Activated CD4-positive, alpha-beta T cell treated with anti-CD3 and anti-CD28 coated beads, Interleukin-2, Interleukin-6, amounts not matched to agents 100 ng/mL and 50 ng/mL, durations not matched to agents 16 hours and 8 hours (primary cell): ENCODE measurements at regions not wholly inside any gene's neighbourhood (a gene's known extent, or its start where the extent isn't known, plus 50 kb on each side); places are given as distances from the start of the nearest gene placed in this dataset.
"Not testable (repeated sequence)": the region's sequence is repeated elsewhere in the genome, so short reads cannot be mapped to it uniquely, and the experiment has no call there.

Experiments
- DNase-seq: peaks from one replicate; pipeline ENCODE4 v3.0.0-alpha.2; 2020

DNA sequence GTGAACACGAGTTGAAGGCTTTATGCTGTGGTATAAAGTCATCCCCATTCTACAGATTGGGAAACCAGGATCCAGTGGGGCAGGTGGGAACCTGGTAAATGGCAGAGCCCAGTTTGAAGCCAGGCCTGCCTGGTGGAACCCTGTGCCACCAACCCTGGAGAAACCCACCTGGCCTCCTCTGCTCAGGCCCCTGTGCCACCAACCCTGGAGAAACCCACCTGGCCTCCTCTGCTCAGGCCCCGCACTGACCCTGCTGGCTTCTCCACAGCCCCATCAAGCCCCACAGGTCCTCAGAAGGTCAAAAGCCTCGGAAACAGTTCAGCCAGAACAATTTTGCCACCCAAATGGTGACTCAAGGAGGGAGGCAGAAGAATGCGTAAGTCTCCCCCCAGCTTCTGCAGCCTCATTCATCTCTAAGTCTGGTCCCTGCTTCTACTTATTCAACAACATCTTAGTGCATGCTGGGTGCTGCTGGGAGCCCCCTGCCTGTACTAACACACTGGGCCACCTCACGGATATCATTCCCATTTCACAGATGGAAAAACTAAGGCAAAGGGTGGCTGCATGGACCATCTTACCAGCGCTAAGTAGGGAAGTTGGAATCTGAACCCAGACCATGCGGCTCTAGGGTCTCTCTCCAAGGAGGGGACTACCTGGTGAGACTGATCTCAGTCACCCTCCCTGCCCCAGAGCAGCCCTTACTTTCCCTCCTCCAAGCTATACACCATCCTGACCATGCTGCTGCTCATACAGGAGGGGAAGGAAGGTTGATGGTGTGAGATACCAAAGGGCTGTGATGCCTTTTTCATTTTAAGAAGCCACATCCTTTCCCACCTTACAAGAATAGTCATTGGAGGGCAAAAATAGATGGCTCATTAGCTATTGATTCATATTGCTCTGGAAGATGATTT lies 93.7 kb upstream of the ID2 start:
- peak; percentile 56 for DNase-seq

GRCh38 chr2:8588831-8589191 lies 93.0 kb upstream of the ID2 start:
- DNase-seq = no peak

DNA sequence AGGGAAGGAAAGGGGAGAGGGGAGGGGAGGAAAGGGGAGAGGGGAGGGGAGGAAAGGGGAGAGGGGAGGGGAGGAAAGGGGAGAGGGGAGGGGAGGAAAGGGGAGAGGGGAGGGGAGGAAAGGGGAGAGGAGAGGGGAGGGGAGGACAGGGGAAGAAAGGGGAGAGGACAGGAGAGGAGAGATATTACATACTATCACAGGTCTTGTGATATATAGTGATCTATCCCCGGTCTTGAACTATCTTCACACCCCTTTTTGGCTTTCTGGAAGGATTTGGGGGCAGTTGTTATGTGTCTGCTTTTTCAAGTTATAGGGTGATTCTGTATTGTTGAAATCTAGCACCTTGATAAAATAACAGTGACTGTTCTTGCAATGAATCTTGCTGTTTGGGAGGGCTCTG lies 92.1 kb upstream of the ID2 start:
- no peak for DNase-seq

DNA sequence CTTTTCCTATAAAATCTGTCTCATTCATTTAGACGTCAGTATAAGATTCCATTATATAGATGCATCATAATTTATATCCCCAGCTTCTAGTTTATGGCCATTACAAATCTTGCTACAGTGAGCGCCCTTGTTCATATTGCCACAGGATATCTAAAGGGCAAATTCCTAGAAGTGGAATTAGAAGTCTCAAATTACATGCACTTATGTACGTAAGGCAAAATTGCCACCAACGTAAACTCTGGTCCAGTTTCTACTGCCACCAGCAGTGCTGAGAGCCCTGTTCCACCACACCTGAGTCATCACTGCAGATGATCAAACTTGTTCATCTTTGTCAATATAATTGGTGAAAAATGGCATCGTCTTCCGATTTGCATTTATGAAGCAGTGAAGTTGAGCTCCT lies 90.9 kb upstream of the ID2 start:
- DNase-seq = no peak

GRCh38 chr2:8592736-8593135 lies 89.1 kb upstream of the ID2 start:
- DNase-seq = no peak

- DNase-seq = no peak
Measured at GRCh38 chr2:8593243-8593642, 88.6 kb upstream of the ID2 start.

DNA sequence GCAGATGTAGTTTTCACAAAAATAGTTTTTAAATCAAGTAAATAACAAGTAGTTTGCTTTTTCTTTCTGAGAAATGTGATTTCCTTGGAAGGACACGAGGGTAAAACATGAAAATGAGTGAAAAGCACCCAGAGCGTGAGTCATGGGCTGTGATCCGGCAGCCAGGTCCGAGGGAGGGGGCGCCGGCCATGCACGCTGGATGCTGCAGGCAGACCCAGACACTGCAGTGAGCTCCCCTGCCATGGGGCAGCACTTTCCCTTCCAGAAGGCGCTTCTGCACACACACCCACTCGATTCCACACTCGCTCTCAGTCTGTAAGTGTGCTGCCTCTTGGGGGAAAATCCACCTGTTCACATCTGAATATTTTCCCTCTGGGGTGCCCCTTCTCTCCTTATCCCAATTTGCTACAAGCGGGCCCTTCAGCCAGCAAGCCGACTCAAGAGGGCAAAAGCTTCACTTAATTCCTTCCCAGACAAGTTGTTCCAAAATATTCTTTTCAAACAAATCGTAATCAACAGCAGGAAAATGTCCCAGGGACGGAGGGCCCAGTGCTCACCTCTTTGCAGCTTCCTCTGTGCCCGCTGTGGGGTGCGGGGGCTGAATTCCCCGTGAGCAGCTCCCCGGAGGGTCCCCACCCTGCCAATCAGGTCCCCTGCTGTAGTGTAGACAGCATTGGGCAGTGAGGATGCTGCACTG lies 87.0 kb upstream of the ID2 start:
- no peak for DNase-seq

GRCh38 chr2:8595428-8595805 lies 86.4 kb upstream of the ID2 start:
- DNase-seq = no peak

- DNase-seq = no peak
Measured at GRCh38 chr2:8595811-8596600, 85.8 kb upstream of the ID2 start.

DNA sequence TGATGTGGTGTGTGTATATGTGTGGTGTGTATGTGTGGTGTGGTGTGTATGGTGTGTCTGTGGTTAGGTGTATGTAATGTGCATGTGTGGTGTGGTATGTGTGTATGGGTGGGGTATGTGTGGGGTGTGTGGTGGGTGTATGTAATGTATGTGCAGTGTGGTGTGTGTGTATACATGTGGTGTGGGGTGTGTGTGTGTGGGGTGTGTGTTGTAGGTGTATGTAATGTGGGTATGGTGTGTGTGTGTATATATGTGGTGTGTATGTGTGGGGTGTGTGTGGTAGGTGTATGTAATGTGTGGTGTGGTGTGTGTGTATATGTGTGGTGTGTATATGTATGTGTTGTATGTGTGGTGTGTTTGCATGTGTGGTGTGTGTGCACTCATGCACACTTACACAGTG lies 84.8 kb upstream of the ID2 start:
- no peak for DNase-seq

- no peak for DNase-seq
Measured at GRCh38 chr2:8597559-8598225, 84.2 kb upstream of the ID2 start.

GRCh38 chr2:8598295-8599165 lies 83.3 kb upstream of the ID2 start:
- DNase-seq = no peak

- no peak for DNase-seq
Measured at GRCh38 chr2:8599421-8600242, 82.2 kb upstream of the ID2 start.

- DNase-seq = no peak
Measured at GRCh38 chr2:8600456-8600855, 81.4 kb upstream of the ID2 start.

GRCh38 chr2:8602809-8603208 lies 79.0 kb upstream of the ID2 start:
- DNase-seq = no peak

- not testable (repeated sequence) for DNase-seq
Measured at GRCh38 chr2:8603356-8603755, 78.5 kb upstream of the ID2 start.

GRCh38 chr2:8604262-8604661 lies 77.6 kb upstream of the ID2 start:
- DNase-seq = no peak

DNA sequence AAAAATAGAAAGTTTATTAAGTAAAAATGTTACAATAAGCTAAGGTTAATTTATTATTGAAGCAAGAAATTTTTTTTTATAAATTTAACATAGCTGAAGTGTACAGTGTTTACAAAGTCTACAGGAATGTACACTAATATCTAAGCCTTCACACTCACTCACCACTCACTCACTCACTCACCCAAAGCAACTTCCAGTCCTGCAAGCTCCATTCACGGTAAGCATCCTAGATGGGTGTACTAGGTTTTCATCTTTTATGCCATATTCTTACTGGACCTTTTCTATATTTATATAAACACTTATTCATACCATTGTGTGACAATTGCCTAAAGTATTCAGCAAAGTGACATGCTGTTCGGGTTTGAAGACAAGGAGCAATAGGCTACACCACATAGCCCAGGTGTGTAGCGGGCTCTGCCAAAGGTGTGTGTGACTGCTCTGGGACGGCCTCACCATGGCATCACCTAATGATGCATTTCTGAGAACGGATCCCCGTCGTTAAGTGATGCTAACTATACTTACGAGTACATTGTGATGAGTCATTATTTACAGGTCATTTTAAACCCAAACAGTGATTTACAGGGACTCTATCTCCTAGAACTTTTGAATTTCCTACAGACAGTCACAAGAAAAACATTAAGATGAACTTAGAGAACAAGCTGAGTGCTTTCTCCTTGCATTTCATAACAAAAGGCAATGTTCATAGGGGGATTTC lies 76.3 kb upstream of the ID2 start:
- no peak for DNase-seq

GRCh38 chr2:8606226-8606625 lies 75.6 kb upstream of the ID2 start:
- DNase-seq = peak; percentile 34
